HFF-Myc (cell line): ENCODE measurements at regions not wholly inside any gene's neighbourhood (a gene's known extent, or its start where the extent isn't known, plus 50 kb on each side); places are given as distances from the start of the nearest gene placed in this dataset.

ENCODE experiments used
- DNase-seq: peaks from one replicate; pipeline ENCODE4 v3.0.0-alpha.2; 2011; ENCODE audit warnings: low read depth; ENCODE audit errors: extremely low read depth
- H3K4me3 ChIP-seq: replicated peaks from 2 replicates; pipeline ENCODE4 v1.5.1; 2011; ENCODE audit warnings: low read depth, mild to moderate bottlenecking, control low read depth, low read length
- CTCF ChIP-seq: IDR thresholded peaks from 2 replicates; pipeline ENCODE4 v1.5.1; 2012; ENCODE audit warnings: mild to moderate bottlenecking, low read depth, low read length, control low read depth; ENCODE audit errors: missing control alignments

- TF ChIP-seq CTCF: peak; percentile 93
- H3K4me3 ChIP-seq: peak overlapping the region; percentile 12; the same call in 1 of the 2 replicates
- DNase-seq: peak; percentile 17
These were observed 160.3 kb downstream of the INO80D start for GRCh38 chr2:205925373-205926337.

GRCh38 chr2:205924676-205925075 lies 161.3 kb downstream of the INO80D start:
- no peak overlapping the region for H3K4me3 ChIP-seq
- DNase-seq: no peak
- TF ChIP-seq CTCF: no peak

- H3K4me3 ChIP-seq: no peak overlapping the region
- DNase-seq: no peak
- no peak for TF ChIP-seq CTCF
These were observed 170.8 kb downstream of the INO80D start for GRCh38 chr2:205915130-205915524.

GRCh38 chr2:205914213-205915129 lies 171.5 kb downstream of the INO80D start:
- H3K4me3 ChIP-seq: no peak overlapping the region
- TF ChIP-seq CTCF: no peak
- DNase-seq: no peak

- no peak for TF ChIP-seq CTCF
- H3K4me3 ChIP-seq: no peak overlapping the region
- DNase-seq: no peak
These were observed 172.3 kb downstream of the INO80D start for GRCh38 chr2:205913668-205914067.

- no peak overlapping the region for H3K4me3 ChIP-seq
- no peak for DNase-seq
- no peak for TF ChIP-seq CTCF
These were observed 174.7 kb downstream of the INO80D start for GRCh38 chr2:205911306-205911705.
